ENCODE measurements at regions not wholly inside any gene's neighbourhood (a gene's known extent, or its start where the extent isn't known, plus 50 kb on each side); places are given as distances from the start of the nearest gene placed in this dataset.
"Not testable (repeated sequence)": the region's sequence is repeated elsewhere in the genome, so short reads cannot be mapped to it uniquely, and the experiment has no call there.

DNA sequence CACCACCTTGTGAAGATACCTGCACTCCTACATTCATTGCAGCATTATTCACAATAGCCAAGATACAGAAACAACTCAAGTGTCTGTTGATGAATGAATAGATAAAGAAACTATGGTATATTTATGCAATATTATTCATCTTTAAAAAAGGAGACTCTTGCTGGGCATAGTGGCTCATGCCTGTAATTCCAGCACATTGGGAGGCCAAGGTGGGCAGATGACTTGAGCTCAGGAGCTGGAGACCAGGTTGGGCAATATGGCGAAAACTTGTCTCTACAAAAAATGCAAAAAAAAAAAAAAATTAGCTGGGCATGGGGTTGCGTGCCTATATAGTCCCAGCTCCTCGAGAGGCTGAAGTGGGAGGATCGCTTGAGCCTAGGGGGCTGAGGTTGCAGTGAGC, 119.8 kb downstream of the GJA1 start:
- no peak for DNase-seq (ENCODE audit: low spot score)
- CTCF ChIA-PET = interaction anchor here (0.6 kb wide), 1 partner anchor 37 kb away, joined by 4 read pairs; no protein-coding TSS in a partner anchor
- no peak overlapping the region for H3K27ac ChIP-seq
- POLR2A ChIA-PET (ENCODE audit: low non-redundant PET) = no interaction called here
- TF ChIP-seq, protein P1, sequence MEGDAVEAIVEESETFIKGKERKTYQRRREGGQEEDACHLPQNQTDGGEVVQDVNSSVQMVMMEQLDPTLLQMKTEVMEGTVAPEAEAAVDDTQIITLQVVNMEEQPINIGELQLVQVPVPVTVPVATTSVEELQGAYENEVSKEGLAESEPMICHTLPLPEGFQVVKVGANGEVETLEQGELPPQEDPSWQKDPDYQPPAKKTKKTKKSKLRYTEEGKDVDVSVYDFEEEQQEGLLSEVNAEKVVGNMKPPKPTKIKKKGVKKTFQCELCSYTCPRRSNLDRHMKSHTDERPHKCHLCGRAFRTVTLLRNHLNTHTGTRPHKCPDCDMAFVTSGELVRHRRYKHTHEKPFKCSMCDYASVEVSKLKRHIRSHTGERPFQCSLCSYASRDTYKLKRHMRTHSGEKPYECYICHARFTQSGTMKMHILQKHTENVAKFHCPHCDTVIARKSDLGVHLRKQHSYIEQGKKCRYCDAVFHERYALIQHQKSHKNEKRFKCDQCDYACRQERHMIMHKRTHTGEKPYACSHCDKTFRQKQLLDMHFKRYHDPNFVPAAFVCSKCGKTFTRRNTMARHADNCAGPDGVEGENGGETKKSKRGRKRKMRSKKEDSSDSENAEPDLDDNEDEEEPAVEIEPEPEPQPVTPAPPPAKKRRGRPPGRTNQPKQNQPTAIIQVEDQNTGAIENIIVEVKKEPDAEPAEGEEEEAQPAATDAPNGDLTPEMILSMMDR (conservative IDR thresholded peaks at IDR 0.05; ENCODE audit: low read depth) = no peak

DNA sequence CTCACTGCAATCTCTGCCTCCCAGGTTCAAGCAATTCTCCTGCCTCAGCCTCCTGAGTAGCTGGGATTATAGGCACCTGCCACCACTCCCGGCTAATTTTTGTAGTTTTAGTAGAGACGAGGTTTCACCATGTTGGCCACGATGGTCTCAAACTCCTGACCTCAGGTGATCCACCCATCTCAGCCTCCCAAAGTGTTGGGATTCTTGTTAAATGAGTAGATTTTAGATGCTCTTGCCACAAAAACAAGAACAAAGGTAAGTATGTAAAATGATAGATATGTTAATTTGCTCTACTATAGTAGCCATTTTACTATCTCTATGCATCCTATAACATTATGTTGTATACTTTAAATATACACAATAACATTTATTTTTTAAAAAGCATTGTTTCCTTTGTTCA, 120.7 kb downstream of the GJA1 start:
- POLR2A ChIA-PET (ENCODE audit: low non-redundant PET); CTCF ChIA-PET; H3K27ac ChIP-seq; DNase-seq (ENCODE audit: low spot score): not testable (repeated sequence)

DNA sequence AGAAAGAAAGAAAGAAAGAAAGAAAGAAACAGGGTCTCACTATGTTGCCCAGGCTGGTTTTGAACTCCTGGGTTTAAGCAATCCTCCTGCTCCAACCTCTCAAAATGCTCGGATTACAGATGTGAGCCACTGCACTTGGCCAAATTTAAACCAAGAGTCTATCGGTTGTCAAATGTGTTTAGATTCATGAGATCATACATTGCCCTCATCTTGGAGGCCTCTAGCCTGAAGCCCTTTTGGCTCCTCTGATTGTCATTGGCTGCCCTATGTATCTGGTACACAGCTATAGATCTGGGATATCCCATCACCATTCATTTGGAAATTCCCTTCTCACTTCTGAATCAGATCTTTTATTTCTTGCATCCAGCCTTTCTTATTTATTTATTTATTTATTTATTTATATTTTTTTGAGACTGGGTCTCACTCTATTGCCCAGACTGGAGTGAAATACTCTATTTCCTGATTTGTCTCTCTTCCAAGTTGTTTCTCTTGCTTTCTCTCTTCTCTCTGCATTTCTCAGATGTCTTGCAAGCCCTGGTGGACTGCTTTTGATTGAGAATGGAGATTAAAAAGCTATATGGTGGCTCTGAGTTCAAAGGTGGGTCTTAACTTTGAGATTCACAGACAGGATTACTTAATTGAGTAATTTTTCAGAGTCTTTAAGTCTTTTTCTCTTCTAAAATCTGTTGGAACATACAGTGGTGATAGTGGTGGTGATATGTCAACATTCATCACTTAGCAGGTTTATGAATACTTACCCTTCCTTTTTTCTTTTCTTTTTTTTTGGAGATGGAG, 121.9 kb downstream of the GJA1 start:
- TF ChIP-seq, protein P1 (conservative IDR thresholded peaks at IDR 0.05; ENCODE audit: low read depth) = no peak
- ChIA-PET CTCF (no interaction called here), POLR2A (ENCODE audit: low non-redundant PET) (no interaction called here)
- DNase-seq (ENCODE audit: low spot score) = no peak
- H3K27ac ChIP-seq = no peak overlapping the region

DNA sequence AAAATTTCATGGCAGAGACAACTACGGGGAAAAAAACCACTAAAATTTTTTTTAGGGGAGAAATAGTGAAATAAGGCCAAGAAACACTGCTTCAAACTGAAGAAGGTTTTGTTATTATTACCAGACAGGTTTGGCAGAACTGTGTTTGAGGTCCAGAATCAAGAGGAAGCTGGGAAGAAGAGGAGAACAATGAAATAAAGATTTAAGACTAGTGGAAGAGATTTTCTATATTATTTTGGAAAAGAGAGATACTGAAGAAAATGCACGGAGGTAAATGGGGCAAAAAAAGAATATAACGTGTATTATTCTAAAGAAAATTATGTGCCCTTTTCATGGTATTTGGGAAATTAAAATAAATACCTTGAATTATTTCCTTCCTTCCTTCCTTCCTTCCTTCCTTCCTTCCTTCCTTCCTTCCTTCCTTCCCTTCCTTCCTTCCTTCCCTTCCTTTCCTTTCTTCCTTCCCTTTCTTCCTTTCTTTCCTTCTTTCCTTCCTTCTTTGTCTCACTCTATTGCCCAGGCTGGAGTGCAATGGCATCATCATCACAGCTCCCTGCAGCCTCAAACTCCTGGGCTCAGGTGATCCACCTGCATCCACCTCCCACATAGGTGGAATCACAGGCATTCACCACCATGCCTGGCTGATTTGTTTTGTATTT, 124.3 kb downstream of the GJA1 start:
- TF ChIP-seq, protein P1 (conservative IDR thresholded peaks at IDR 0.05; ENCODE audit: low read depth) = no peak
- no peak overlapping the region for H3K27ac ChIP-seq
- POLR2A ChIA-PET (ENCODE audit: low non-redundant PET) = no interaction called here
- CTCF ChIA-PET = no interaction called here
- no peak for DNase-seq (ENCODE audit: low spot score)

DNA sequence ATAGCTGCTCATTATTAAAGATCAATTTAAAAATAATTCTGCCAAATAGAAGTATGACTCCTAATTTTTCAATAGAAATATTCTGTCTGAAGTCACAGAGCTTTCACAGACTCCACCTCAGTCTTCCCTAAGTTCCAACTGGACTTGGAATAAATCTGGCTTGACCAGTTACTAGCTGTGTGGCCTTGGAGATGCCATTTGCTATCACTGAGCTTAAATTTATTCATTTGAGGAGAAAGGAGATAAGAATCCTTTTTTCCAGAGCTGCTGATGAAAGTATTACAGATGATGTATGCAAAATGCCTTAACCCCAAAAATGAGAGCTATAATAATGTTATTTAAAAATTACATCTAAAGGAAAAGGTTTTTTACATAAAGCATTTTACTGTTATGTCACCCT, 125.0 kb downstream of the GJA1 start:
- DNase-seq (ENCODE audit: low spot score) = no peak
- TF ChIP-seq, protein P1 (conservative IDR thresholded peaks at IDR 0.05; ENCODE audit: low read depth) = no peak
- CTCF ChIA-PET = no interaction called here
- POLR2A ChIA-PET (ENCODE audit: low non-redundant PET) = no interaction called here
- H3K27ac ChIP-seq = no peak overlapping the region

DNA sequence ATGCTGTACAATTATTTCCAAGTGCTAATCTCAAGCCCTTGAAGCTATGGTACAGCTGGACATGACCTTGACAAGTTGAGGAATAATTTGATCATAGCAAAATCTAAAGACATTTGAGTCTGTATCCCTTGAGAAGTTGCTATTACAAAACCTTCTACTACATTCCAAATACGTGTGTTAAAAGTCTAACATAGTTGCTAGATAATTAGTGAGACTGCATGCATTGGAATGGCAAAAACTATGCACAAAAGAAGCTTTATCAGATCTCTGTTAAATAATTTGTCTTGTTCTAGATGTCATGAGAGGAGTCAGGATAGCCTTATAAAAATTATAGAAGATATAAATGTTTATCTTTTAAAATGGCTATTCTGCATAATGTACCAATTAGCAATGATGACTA, 127.8 kb downstream of the GJA1 start:
- TF ChIP-seq, protein P1 (conservative IDR thresholded peaks at IDR 0.05; ENCODE audit: low read depth) = no peak
- ChIA-PET CTCF (no interaction called here), POLR2A (ENCODE audit: low non-redundant PET) (no interaction called here)
- H3K27ac ChIP-seq = no peak overlapping the region
- no peak for DNase-seq (ENCODE audit: low spot score)

DNA sequence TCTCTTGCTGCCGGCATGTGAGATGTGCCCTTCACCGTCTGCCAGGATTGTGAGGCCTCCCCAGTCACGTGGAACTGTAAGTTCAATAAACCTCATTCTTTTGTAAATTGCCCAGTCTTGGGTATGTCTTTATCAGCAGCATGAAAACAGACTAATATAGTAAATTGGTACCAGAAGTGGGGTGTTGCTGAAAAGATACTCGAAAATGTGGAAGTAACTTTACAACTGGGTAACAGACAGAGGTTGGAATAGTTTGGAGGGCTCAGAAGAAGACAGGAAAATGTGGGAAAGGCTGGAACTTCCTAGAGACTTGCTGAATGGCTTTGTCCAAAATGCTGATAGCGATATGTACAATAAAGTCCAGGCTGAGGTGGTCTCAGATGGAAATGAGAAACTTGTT, 129.1 kb downstream of the GJA1 start:
- POLR2A ChIA-PET (ENCODE audit: low non-redundant PET); CTCF ChIA-PET: not testable (repeated sequence)

More for the DNA sequence above, 129.1 kb downstream of the GJA1 start:
- not testable (repeated sequence) for DNase-seq (ENCODE audit: low spot score); H3K27ac ChIP-seq

Data from RWPE1 (cell line).